Progenitor cell of endocrine pancreas (in vitro differentiated cells): ENCODE measurements at regions not wholly inside any gene's neighbourhood (a gene's known extent, or its start where the extent isn't known, plus 50 kb on each side); places are given as distances from the start of the nearest gene placed in this dataset.

Experiments
- DNase-seq: peaks from one replicate; pipeline ENCODE4 v3.0.0; 2021; ENCODE audit warnings: low spot score; ENCODE audit not compliant: unreplicated experiment
- H3K27ac Mint-ChIP-seq: 2 replicates; pipeline ENCODE4 v1.8.0; 2021; ENCODE audit warnings: mild to moderate bottlenecking, moderate library complexity, mixed read lengths
- H3K27me3 Mint-ChIP-seq: 2 replicates; pipeline ENCODE4 v1.8.0; 2021; ENCODE audit warnings: mixed read lengths
- H3K36me3 Mint-ChIP-seq: 2 replicates; pipeline ENCODE4 v1.8.0; 2022; ENCODE audit warnings: mixed read lengths; ENCODE audit not compliant: insufficient read depth
- H3K4me1 Mint-ChIP-seq: 2 replicates; pipeline ENCODE4 v1.8.0; 2021; ENCODE audit warnings: low read depth, mixed read lengths
- H3K4me3 Mint-ChIP-seq: 2 replicates; pipeline ENCODE4 v1.8.0; 2021; ENCODE audit warnings: low read depth, mild to moderate bottlenecking, moderate library complexity, mixed read lengths
- H3K9me3 Mint-ChIP-seq: 2 replicates; pipeline ENCODE4 v1.8.0; 2021; ENCODE audit warnings: low read depth, mixed read lengths
- CTCF ChIP-seq: fragments of 200-600 bp; sonication (generic); IDR thresholded peaks from one replicate; pipeline ENCODE4 v1.5.0; 2021; ENCODE audit warnings: antibody characterized with exemption, mild to moderate bottlenecking; ENCODE audit not compliant: unreplicated experiment

- Mint-ChIP-seq H3K4me3 (no peak overlapping the region), H3K27me3 (peaks cover 2% of the 10 kb centered on the region), H3K9me3 (peaks cover 13% of the 10 kb centered on the region), H3K27ac (no peak overlapping the region), H3K36me3 (peaks cover 3% of the 10 kb centered on the region), H3K4me1 (no peaks in the 10 kb centered on the region)
- no peak for DNase-seq
- TF ChIP-seq CTCF: no peak
Observed at GRCh38 chr11:111183706-111184105, 61.8 kb upstream of the POU2AF2 start.

- Mint-ChIP-seq H3K9me3 (no peaks in the 10 kb centered on the region), H3K27ac (no peak overlapping the region), H3K36me3 (no peaks in the 10 kb centered on the region), H3K4me1 (no peaks in the 10 kb centered on the region), H3K27me3 (peaks cover 3% of the 10 kb centered on the region), H3K4me3 (no peak overlapping the region)
- TF ChIP-seq CTCF: no peak
- DNase-seq: no peak
Observed at GRCh38 chr11:111179184-111179910, 66.2 kb upstream of the POU2AF2 start.

GRCh38 chr11:111177037-111177871 lies 68.3 kb upstream of the POU2AF2 start:
- Mint-ChIP-seq H3K9me3 (no peaks in the 10 kb centered on the region), H3K4me3 (no peak overlapping the region), H3K27me3 (peaks cover 3% of the 10 kb centered on the region), H3K27ac (no peak overlapping the region), H3K36me3 (no peaks in the 10 kb centered on the region), H3K4me1 (no peaks in the 10 kb centered on the region)
- no peak for DNase-seq
- no peak for TF ChIP-seq CTCF

GRCh38 chr11:111176603-111177002 lies 68.9 kb upstream of the POU2AF2 start:
- Mint-ChIP-seq H3K4me1 (no peaks in the 10 kb centered on the region), H3K9me3 (no peaks in the 10 kb centered on the region), H3K4me3 (no peak overlapping the region), H3K36me3 (no peaks in the 10 kb centered on the region), H3K27me3 (peaks cover 3% of the 10 kb centered on the region), H3K27ac (no peak overlapping the region)
- no peak for TF ChIP-seq CTCF
- DNase-seq: no peak

GRCh38 chr11:111173221-111173620 lies 72.3 kb upstream of the POU2AF2 start:
- no peak for DNase-seq
- no peak overlapping the region for H3K4me3 Mint-ChIP-seq
- H3K27ac Mint-ChIP-seq: no peak overlapping the region
- H3K4me1 Mint-ChIP-seq: no peaks in the 10 kb centered on the region
- TF ChIP-seq CTCF: no peak
- H3K36me3 Mint-ChIP-seq: no peaks in the 10 kb centered on the region
- no peaks in the 10 kb centered on the region for H3K9me3 Mint-ChIP-seq
- no peaks in the 10 kb centered on the region for H3K27me3 Mint-ChIP-seq
